NCI-H1105 treated with DMSO at 0.1 percent for 48 hours (cell line): ENCODE measurements at regions not wholly inside any gene's neighbourhood (a gene's known extent, or its start where the extent isn't known, plus 50 kb on each side); places are given as distances from the start of the nearest gene placed in this dataset.

Experiments
- DNase-seq: peaks from one replicate; lab custom pipeline; 2025; lab: John Stamatoyannopoulos, UW

- DNase-seq: no peak
These were observed 87.3 kb upstream of the RMDN2 start for GRCh38 chr2:37837628-37838328.

- no peak for DNase-seq
These were observed 86.4 kb upstream of the RMDN2 start for GRCh38 chr2:37838541-37839167.

DNA sequence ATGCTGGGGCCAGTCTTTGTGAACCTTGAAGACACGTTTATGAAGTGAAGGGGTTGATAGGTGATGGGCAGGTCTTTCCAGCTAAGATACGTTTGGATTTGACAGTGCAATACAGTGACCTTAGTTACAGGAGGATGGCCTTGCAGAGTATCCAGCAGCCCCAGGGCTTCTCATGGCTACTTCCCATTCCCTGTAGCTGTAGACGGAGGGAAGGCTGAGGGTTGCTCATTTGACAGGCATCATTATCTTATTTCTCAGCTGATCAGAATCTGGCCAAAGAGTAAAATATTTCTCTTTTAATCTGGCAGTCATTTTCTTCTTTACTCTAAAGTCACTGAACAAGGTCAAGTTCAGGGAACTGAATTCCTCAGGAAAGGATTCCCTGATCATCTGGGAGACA lies 85.1 kb upstream of the RMDN2 start:
- no peak for DNase-seq

DNA sequence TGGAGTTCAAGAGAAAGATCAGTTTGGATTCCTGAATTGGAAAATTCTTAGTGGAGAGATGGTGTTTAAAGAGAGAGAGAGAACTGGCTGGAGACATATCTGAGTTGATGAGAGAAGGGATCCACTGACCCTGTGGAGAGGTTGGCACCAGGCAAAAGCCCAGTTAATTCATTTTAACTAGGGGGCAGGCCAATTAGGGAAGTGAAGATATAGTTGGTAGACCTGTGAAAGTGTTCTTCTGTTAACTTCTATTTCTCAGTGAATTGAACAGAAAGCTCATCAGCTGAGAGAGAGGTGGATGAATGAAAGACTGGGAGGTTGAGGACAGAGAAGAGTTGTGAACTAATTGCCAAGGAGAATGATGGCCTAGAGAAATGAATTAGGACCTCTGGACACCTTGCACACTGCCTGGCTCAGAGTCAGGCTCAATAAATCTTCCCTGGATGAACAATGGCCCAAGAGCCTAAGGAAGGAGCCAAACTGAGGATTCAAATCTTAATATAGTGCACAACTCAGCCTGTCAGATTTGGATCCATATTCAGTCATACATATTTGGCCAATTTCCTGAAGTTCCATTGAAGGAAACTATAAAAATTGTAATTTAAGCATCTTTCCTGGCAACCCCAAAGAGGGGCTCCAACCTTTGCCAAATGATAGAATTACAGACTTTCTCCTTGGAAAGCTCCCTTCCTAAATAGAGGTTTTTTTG lies 82.2 kb upstream of the RMDN2 start:
- no peak for DNase-seq

DNA sequence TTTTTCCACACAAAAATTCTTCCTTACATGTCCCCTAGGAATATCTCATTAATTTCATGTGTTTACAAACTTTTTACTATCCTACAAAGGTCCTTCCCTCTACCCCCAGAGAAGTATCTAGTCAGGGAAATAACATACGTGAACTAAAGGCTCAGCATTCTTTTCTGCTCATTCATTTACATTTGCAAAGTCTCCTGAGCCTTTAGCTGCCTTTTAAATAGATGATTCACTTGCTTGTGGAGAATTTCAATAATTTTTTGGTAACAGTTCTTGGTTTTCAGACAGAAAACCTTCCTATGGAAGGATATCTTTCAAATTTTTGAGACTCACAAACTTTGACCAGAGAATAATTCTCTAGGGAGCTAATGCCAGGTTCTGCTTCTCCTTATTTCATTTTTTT lies 81.5 kb upstream of the RMDN2 start:
- DNase-seq: no peak

DNA sequence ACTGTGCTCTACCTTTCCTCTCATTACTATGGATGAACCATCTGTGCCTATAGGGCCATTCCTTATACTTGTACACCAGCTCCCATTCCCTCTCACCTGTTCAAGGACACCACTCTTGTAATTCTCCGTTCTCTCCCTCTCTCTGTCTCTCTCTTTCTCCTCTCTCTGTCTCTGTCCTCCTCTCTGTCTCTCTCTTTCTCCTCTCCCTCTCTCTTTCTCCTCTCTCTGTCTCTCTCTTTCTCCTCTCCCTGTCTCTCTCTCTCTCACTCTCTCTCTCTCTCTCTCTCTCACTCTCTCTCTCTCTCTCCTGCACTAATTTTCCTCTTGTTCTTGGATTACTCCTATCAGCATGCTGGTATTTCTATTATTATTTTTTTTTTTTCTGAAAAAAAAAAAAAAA lies 78.9 kb upstream of the RMDN2 start:
- DNase-seq: no peak

GRCh38 chr2:37847792-37848191 lies 77.3 kb upstream of the RMDN2 start:
- no peak for DNase-seq

GRCh38 chr2:37848451-37848850 lies 76.6 kb upstream of the RMDN2 start:
- DNase-seq: no peak

- DNase-seq: no peak
These were observed 75.2 kb upstream of the RMDN2 start for GRCh38 chr2:37849911-37850310.

DNA sequence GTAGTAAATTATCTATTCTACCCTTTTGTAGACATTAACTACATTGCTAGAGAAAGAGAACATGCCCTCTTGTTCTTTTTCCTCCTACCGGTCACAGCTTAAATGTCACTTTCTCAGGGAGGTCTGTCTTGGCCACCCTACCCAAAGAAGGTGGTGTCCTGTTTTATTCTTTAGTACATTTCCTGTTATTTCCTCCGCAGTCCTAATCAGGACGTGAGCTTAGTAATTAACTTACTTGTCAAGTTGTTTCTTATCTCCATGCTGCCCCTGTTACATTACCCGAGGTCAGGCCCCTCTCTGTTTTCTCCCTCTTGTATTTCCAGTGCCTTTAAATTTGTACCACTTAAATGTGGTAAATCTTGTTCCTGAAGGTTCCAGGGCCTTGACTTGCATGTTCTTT lies 73.7 kb upstream of the RMDN2 start:
- DNase-seq: no peak

- DNase-seq: no peak
These were observed 73.1 kb upstream of the RMDN2 start for GRCh38 chr2:37851828-37852584.

GRCh38 chr2:37852585-37853014 lies 72.5 kb upstream of the RMDN2 start:
- no peak for DNase-seq

DNA sequence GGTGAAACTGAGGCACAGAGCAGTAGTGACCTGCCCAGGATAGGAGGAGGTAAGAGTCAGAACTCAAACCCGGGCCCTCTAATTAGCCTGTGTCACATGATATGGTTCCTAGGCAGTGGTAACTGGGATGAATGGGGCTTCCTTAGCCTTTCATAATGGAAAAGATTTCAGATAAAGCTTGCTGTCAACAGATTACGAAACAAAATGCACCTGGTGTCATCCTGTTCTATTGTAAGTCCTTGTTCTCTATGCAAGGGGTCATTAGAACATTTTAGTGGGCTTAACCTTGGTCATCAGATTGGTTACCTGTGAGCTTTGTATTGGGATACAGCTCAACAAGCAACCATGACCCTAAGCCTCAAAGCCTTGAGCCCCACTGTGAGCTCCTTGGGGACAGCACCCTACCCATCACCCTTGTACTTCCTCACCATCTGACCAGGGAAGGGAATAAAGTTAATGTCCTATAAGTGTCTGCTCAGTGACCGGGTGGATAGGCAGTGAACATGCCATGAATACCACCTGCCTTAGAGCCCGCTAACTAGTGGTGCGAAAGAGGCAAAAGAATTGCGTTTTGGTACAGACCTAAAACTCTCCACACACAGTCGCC lies 70.3 kb upstream of the RMDN2 start:
- no peak for DNase-seq

- DNase-seq: no peak
These were observed 69.6 kb upstream of the RMDN2 start for GRCh38 chr2:37855283-37856041.

DNA sequence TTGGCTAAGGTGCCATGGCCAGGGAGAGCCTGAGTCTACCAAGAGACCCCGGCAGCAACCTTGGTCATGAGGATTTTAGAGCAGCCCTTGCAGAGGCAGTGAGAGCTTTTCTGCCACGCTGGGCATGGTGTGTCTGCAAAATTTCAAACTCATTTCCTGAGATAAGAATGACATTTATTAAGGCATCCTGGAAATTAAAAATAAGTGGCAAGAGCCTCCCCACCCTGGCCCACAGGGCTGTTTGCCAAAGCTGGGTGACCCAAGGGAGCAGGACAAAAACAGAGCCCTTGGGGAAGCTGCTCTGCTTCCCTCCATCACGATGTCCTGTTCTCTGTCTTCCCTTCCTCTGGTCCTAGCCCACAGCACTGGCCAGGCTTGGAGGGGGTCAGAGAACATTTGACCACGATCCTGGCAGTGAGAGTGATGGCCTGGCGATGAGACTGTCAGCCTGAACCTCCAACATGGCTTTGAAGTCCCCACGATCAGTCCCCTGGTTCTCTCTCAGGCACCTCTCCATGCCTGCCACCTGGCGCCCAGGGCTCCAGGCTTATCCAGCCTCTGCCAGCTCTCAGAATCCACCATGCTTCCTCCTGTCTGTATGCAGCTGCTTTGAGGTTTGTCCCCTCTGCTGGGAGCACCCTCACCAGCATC lies 68.9 kb upstream of the RMDN2 start:
- no peak for DNase-seq

- no peak for DNase-seq
These were observed 67.3 kb upstream of the RMDN2 start for GRCh38 chr2:37857575-37858399.

DNA sequence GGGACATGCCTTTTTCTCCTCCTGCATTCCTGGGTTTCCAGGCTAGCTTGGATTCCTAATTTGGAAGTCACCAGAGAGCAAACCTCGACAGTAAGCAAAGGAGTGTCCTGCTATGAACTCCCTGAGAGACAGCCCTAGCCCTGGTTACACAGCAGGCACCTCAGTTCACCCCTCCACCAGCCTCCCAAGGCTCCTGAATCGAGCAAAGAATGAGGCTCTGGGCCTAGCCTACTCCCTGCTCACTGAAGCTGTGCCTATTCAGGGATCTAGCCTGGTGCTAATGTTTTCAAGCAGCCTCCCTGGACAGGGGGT lies 66.7 kb upstream of the RMDN2 start:
- no peak for DNase-seq

DNA sequence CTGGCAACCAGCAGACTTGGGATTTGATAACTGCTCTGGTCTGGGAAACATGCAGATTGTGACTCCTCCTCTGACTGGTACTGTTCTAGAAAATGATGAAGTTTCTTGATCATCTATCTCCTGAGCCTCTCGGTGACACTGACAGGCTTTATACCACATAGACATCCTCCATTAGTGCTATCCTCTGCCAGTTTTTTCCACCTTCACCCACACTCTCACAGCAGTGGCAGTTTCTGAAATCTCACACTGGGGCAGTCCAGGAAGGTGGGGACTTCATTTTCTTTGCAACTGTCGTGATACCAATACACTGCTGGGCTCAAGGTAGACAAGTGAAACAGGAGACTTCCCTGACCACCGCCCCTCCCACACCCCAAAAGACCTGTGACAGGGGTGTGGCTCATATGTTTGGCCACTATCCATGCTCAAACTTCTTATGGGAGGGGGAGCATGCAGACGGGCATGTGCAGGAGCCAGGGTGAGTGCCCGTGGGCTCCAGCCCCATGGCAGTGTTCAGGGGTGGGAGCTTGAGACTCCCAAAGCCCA lies 66.3 kb upstream of the RMDN2 start:
- no peak for DNase-seq

DNA sequence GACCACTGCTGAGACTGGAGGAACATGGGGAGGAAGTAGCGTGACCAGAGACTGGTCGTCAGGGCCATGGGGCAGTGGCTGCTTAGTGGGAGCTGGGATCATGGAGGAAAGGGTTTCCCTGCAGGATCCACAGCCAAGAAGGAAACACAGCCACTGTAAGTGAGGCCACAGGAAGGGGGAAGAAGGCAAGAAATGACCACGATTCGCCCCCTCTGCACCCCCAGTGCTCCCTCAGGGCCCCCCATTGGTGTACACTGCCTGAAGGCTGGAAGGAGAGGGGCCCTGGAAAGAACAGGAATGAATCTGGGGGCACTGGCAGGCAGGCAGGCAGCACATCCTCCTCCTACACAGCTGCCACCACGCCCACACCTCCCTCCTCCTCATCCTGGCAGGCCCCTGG lies 62.5 kb upstream of the RMDN2 start:
- DNase-seq: no peak

GRCh38 chr2:37864217-37864616 lies 60.9 kb upstream of the RMDN2 start:
- DNase-seq: no peak
